Type B pancreatic cell (in vitro differentiated cells): ENCODE measurements at regions not wholly inside any gene's neighbourhood (a gene's known extent, or its start where the extent isn't known, plus 50 kb on each side); places are given as distances from the start of the nearest gene placed in this dataset.
A peak's percentile ranks its signal among the peaks of the same experiment; 100 is the strongest.
"Not testable (repeated sequence)": the region's sequence is repeated elsewhere in the genome, so short reads cannot be mapped to it uniquely, and the experiment has no call there.

ENCODE experiments used
- DNase-seq: peaks from one replicate; pipeline ENCODE4 v3.0.0; 2021; ENCODE audit warnings: mixed read lengths; ENCODE audit not compliant: unreplicated experiment; ENCODE audit errors: extremely low spot score
- H3K27ac Mint-ChIP-seq: 2 replicates; pipeline ENCODE4 v1.8.0; 2021; ENCODE audit warnings: mild to moderate bottlenecking, mixed read lengths
- H3K27me3 Mint-ChIP-seq: 2 replicates; pipeline ENCODE4 v1.8.0; 2021; ENCODE audit warnings: mixed read lengths
- H3K36me3 Mint-ChIP-seq: 2 replicates; pipeline ENCODE4 v1.8.0; 2021; ENCODE audit warnings: mixed read lengths
- H3K4me1 Mint-ChIP-seq: one replicate; pipeline ENCODE4 v1.8.0; 2021; ENCODE audit warnings: mixed read lengths; ENCODE audit not compliant: unreplicated experiment
- H3K4me3 Mint-ChIP-seq: 2 replicates; pipeline ENCODE4 v1.8.0; 2021; ENCODE audit warnings: mild to moderate bottlenecking, mixed read lengths
- H3K9me3 Mint-ChIP-seq: 2 replicates; pipeline ENCODE4 v1.8.0; 2021; ENCODE audit warnings: mixed read lengths
- CTCF ChIP-seq: fragments of 200-600 bp; sonication (generic); conservative IDR thresholded peaks from 2 replicates; pipeline ENCODE4 v1.5.0; 2021; ENCODE audit warnings: antibody characterized with exemption, mild to moderate bottlenecking

- peaks cover 6% of the 10 kb centered on the region for H3K36me3 Mint-ChIP-seq
- H3K4me1 Mint-ChIP-seq, result no peaks in the 10 kb centered on the region
- peaks cover 12% of the 10 kb centered on the region for H3K9me3 Mint-ChIP-seq
- no peak overlapping the region for H3K4me3 Mint-ChIP-seq
- H3K27ac Mint-ChIP-seq, result no peak overlapping the region
- no peaks in the 10 kb centered on the region for H3K27me3 Mint-ChIP-seq
- no peak for TF ChIP-seq CTCF
- DNase-seq, result peak; percentile 56
Observed at GRCh38 chr14:105760691-105761344, 234.4 kb downstream of the TMEM121 start.

- H3K4me1 Mint-ChIP-seq, H3K36me3 Mint-ChIP-seq: not testable (repeated sequence)
- peak; percentile 54 for DNase-seq
Observed at GRCh38 chr14:105761345-105761740, 235.0 kb downstream of the TMEM121 start.

GRCh38 chr14:105761842-105762241 is 235.5 kb downstream of the TMEM121 start:
- Mint-ChIP-seq H3K4me1 (no peaks in the 10 kb centered on the region), H3K36me3 (peaks cover 6% of the 10 kb centered on the region), H3K9me3 (peaks cover 12% of the 10 kb centered on the region), H3K27me3 (no peaks in the 10 kb centered on the region), H3K4me3 (no peak overlapping the region), H3K27ac (no peak overlapping the region)
- DNase-seq, result peak; percentile 49
- TF ChIP-seq CTCF, result no peak

More at GRCh38 chr14:105761345-105761740, 235.0 kb downstream of the TMEM121 start:
- H3K4me3 Mint-ChIP-seq, H3K27ac Mint-ChIP-seq, H3K27me3 Mint-ChIP-seq: not testable (repeated sequence)
- H3K9me3 Mint-ChIP-seq, result peaks cover 12% of the 10 kb centered on the region

- not testable (repeated sequence) for H3K4me3 Mint-ChIP-seq, H3K4me1 Mint-ChIP-seq, H3K27ac Mint-ChIP-seq, H3K36me3 Mint-ChIP-seq, H3K27me3 Mint-ChIP-seq, DNase-seq
- H3K9me3 Mint-ChIP-seq, result peaks cover 12% of the 10 kb centered on the region
Observed at GRCh38 chr14:105762262-105762661, 235.9 kb downstream of the TMEM121 start.

GRCh38 chr14:105764254-105764901 is 238.0 kb downstream of the TMEM121 start:
- not testable (repeated sequence) for DNase-seq, H3K4me1 Mint-ChIP-seq, H3K36me3 Mint-ChIP-seq, H3K27me3 Mint-ChIP-seq, H3K4me3 Mint-ChIP-seq, H3K27ac Mint-ChIP-seq
- peaks cover 12% of the 10 kb centered on the region for H3K9me3 Mint-ChIP-seq

- H3K27me3 Mint-ChIP-seq, DNase-seq, H3K36me3 Mint-ChIP-seq, H3K27ac Mint-ChIP-seq, H3K4me1 Mint-ChIP-seq, H3K9me3 Mint-ChIP-seq, H3K4me3 Mint-ChIP-seq: not testable (repeated sequence)
Observed at GRCh38 chr14:105765072-105765825, 238.9 kb downstream of the TMEM121 start.

GRCh38 chr14:105765893-105766614 is 239.7 kb downstream of the TMEM121 start:
- Mint-ChIP-seq H3K4me3 (no peak overlapping the region), H3K27ac (no peak overlapping the region), H3K4me1 (no peaks in the 10 kb centered on the region), H3K27me3 (no peaks in the 10 kb centered on the region), H3K9me3 (peaks cover 7% of the 10 kb centered on the region), H3K36me3 (peaks cover 6% of the 10 kb centered on the region)
- DNase-seq, result no peak
- TF ChIP-seq CTCF, result no peak
